Stomach (tissue), 4 donors: ENCODE measurements at regions not wholly inside any gene's neighbourhood (a gene's known extent, or its start where the extent isn't known, plus 50 kb on each side); places are given as distances from the start of the nearest gene placed in this dataset.

ENCODE experiments used
- CTCF ChIP-seq, 7 experiments: fragments of 450-650 bp in 4 of 7; fragments of 200-600 bp in 3 of 7; sonication (generic) in 3 of 7; IDR thresholded peaks; one replicate each; pipeline ENCODE4 v1.5.1; 2016 to 2019; ENCODE audit warnings: antibody characterized with exemption in 7 of 7, control low read depth in 2 of 7, mild to moderate bottlenecking in 1 of 7
- POLR2A ChIP-seq, 4 donors: fragments of 450-650 bp; IDR thresholded peaks; one replicate each; pipeline ENCODE4 v1.6.1; 2016; ENCODE audit warnings: antibody characterized with exemption in 4 of 4, control low read depth in 2 of 4, mild to moderate bottlenecking in 1 of 4, moderate library complexity in 1 of 4

GRCh38 chr2:147550995-147551731 lies 293.7 kb upstream of the ACVR2A start:
- TF ChIP-seq CTCF (IDR thresholded peaks at IDR 0.05) (no peak), POLR2A (IDR thresholded peaks at IDR 0.05) (no peak)
